ENCODE measurements at regions not wholly inside any gene's neighbourhood (a gene's known extent, or its start where the extent isn't known, plus 50 kb on each side); places are given as distances from the start of the nearest gene placed in this dataset.

DNA sequence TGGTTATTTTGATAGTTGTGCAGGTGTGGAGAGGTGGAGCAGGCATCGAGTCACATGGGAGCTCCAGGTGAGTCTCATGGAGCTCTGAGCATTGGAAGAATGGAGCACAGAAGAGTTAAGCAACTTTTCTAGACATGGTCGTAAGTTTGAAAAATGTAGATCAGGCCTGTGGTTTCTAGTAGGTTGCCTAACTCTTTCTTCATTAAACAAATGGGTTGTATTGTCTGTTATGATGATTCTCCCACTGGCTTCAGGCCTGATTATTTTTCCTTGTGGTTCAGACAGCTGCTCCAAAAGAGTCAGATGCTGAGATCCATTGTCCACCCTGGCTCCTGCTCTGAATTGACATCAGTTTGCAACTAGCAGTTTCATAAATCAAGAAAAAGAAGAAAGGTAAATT is 80.3 kb upstream of the RPS23 start:
- H3K9ac ChIP-seq (replicated peaks in 1 of 4; ENCODE audit: extremely low read depth in 1 of 4, low read depth in 3 of 4, low read length in 3 of 4) = no peak overlapping the region
- CTCF ChIA-PET (ENCODE audit: partially characterized antibody) = interaction anchor here (0.7 to 1.9 kb wide), 5 partner anchors 9 to 1245 kb away, joined by 3 to 12 read pairs (median 5); no protein-coding TSS in a partner anchor
- no peak overlapping the region for H4K91ac ChIP-seq (replicated peaks; ENCODE audit: insufficient read length, low read length)
- POLR2A ChIA-PET (ENCODE audit: partially characterized antibody) = no interaction called here
- no peak overlapping the region for H4K5ac ChIP-seq (ENCODE audit: insufficient read length, low read depth, low read length)
- H2AFZ ChIP-seq (ENCODE audit: low read length) = no peak overlapping the region
- H2BK120ac ChIP-seq (replicated peaks; ENCODE audit: low read depth, low read length) = no peak overlapping the region
- no peaks in the 10 kb centered on the region for H3K27me3 ChIP-seq (replicated peaks in 1 of 4; ENCODE audit: control insufficient read depth in 3 of 4, extremely low read depth in 1 of 4, insufficient read depth in 3 of 4, low read length in 3 of 4)
- H2AK5ac ChIP-seq (ENCODE audit: low read depth, low read length) = no peak overlapping the region
- no peak overlapping the region for H3K4me2 ChIP-seq (ENCODE audit: insufficient read depth in 1 of 2, low read depth in 2 of 2, low read length in 2 of 2)
- WGBS, 2 experiments (ENCODE audit: extremely low coverage in 1 of 2, insufficient coverage in 1 of 2, insufficient read length in 1 of 2, insufficient replicate concordance in 2 of 2, low coverage in 1 of 2, low lambda C conversion rate in 2 of 2, missing lambda C conversion rate in 1 of 2) = 86% methylated on average over 2 of the region's 2 CpGs; no CpG with 5 or more reads in 1 of the 2 experiments
- H3K79me1 ChIP-seq (ENCODE audit: low read depth, low read length) = no peaks in the 10 kb centered on the region
- H3K23me2 ChIP-seq (ENCODE audit: low read depth, low read length) = no peaks in the 10 kb centered on the region
- H3K4me1 ChIP-seq (replicated peaks in 1 of 4; ENCODE audit: control insufficient read depth in 3 of 4, insufficient read depth in 4 of 4, low read length in 3 of 4) = peaks cover 0 to 8% (median 0%) of the 10 kb centered on the region in 4 experiments; a peak in 1 of 7 replicates
- no peak overlapping the region for H2BK12ac ChIP-seq (ENCODE audit: low read depth, low read length)
- H2BK15ac ChIP-seq (ENCODE audit: low read length) = no peak overlapping the region
- DNase-seq (ENCODE audit: low read depth in 1 of 2, low spot score in 2 of 2) (no peak), FAIRE-seq (no peak)
- no peaks in the 10 kb centered on the region for H3K9me3 ChIP-seq (ENCODE audit: insufficient read depth in 2 of 2, low read depth in 1 of 2, low read length in 1 of 2)
- no peak overlapping the region for H2BK5ac ChIP-seq (ENCODE audit: low read depth, low read length)
- H4K8ac ChIP-seq (ENCODE audit: extremely low read depth, insufficient read depth, low read length) = no peak overlapping the region
- H3K23ac ChIP-seq (ENCODE audit: insufficient read length) = no peak overlapping the region
- no peak overlapping the region for H2BK20ac ChIP-seq (ENCODE audit: low read length)
- no peak overlapping the region for H3K4ac ChIP-seq (replicated peaks; ENCODE audit: insufficient read length, low read depth, low read length)
- no peak overlapping the region for H3K56ac ChIP-seq (replicated peaks; ENCODE audit: insufficient read length, low read depth, low read length)
- no peaks in the 10 kb centered on the region for H3K36me3 ChIP-seq (ENCODE audit: control insufficient read depth in 2 of 4, insufficient read depth in 4 of 4, low read length in 3 of 4)
- no peaks in the 10 kb centered on the region for H3K79me2 ChIP-seq (ENCODE audit: control insufficient read depth in 1 of 2, insufficient read depth in 2 of 2, low read length in 2 of 2)
- no peak overlapping the region for H3K14ac ChIP-seq (ENCODE audit: insufficient read length)
- H3K18ac ChIP-seq (ENCODE audit: extremely low read depth, low read length) = no peak overlapping the region
- H3K4me3 ChIP-seq (ENCODE audit: extremely low read depth in 1 of 4, insufficient read depth in 2 of 4, low read depth in 3 of 4, low read length in 4 of 4) = no peak overlapping the region
- H3K27ac ChIP-seq (ENCODE audit: low read depth, low read length) = no peak overlapping the region
- no peaks in the 10 kb centered on the region for H4K20me1 ChIP-seq (replicated peaks in 1 of 2; ENCODE audit: control insufficient read depth in 1 of 2, insufficient read depth in 2 of 2, low read length in 2 of 2)
- TF ChIP-seq CBX8 (IDR thresholded peaks at IDR 0.05; ENCODE audit: borderline replicate concordance, low read depth, low read length) = no peak
- TF ChIP-seq ATF2 (IDR thresholded peaks at IDR 0.05; ENCODE audit: low read length) = no peak
- TF ChIP-seq SIN3A (conservative IDR thresholded peaks at IDR 0.05 in 1 of 2, IDR thresholded peaks at IDR 0.05 in 1 of 2; ENCODE audit: low read depth in 1 of 2, low read length in 2 of 2) = no peak
- no peak for TF ChIP-seq SIRT6 (IDR thresholded peaks at IDR 0.05; ENCODE audit: low read length)
- TF ChIP-seq GTF2F1 (IDR thresholded peaks at IDR 0.05; ENCODE audit: borderline replicate concordance, low read depth, low read length) = no peak
- TF ChIP-seq TCF12 (IDR thresholded peaks at IDR 0.05; ENCODE audit: low read depth, low read length) = no peak
- TF ChIP-seq RXRA (IDR thresholded peaks at IDR 0.05; ENCODE audit: insufficient read depth, low read depth, low read length) = no peak
- TF ChIP-seq FOSL1 (IDR thresholded peaks at IDR 0.05; ENCODE audit: insufficient read depth, low read depth, low read length) = no peak
- no peak for TF ChIP-seq RNF2 (IDR thresholded peaks at IDR 0.05; ENCODE audit: borderline replicate concordance, low read depth, low read length, missing control alignments, poor library complexity, severe bottlenecking)
- no peak for TF ChIP-seq CREB1 (IDR thresholded peaks at IDR 0.05)

Data from H1 (cell line).